GM23338 (cell line): ENCODE measurements at regions not wholly inside any gene's neighbourhood (a gene's known extent, or its start where the extent isn't known, plus 50 kb on each side); places are given as distances from the start of the nearest gene placed in this dataset.

ENCODE experiments used
- ATAC-seq: fragments of 200-7000 bp; cut with Tn5 transposase; 3 replicates; pipeline ENCODE4 v1.9.1; 2020
- DNase-seq: peaks from one replicate; pipeline ENCODE4 v3.0.0-alpha.2; 2015; ENCODE audit warnings: low spot score
- H2AFZ ChIP-seq: fragments of 200-600 bp; sonication (generic); 2 replicates; pipeline ENCODE4 v1.8.0; 2016; ENCODE audit warnings: antibody characterized with exemption, mild to moderate bottlenecking, moderate library complexity
- H3F3A ChIP-seq: fragments of 200-600 bp; sonication (generic); replicated peaks from 2 replicates; pipeline ENCODE4 v1.8.0; 2017; ENCODE audit warnings: antibody characterized with exemption, mixed run types, low read depth
- H3K27ac ChIP-seq: fragments of 200-600 bp; sonication (generic); 2 replicates; pipeline ENCODE4 v1.6.1; 2016; ENCODE audit warnings: low read depth
- H3K27me3 ChIP-seq: fragments of 200-600 bp; sonication (generic); 2 replicates; pipeline ENCODE4 v1.8.0; 2016; ENCODE audit warnings: mild to moderate bottlenecking, mixed run types, moderate library complexity; ENCODE audit not compliant: insufficient read depth
- H3K36me3 ChIP-seq: fragments of 200-600 bp; sonication (generic); 2 replicates; pipeline ENCODE4 v1.8.0; 2016; ENCODE audit warnings: mild to moderate bottlenecking; ENCODE audit not compliant: insufficient read depth
- H3K4me1 ChIP-seq: fragments of 200-600 bp; sonication (generic); 2 replicates; pipeline ENCODE4 v1.8.0; 2016; ENCODE audit warnings: mild to moderate bottlenecking, moderate library complexity; ENCODE audit not compliant: insufficient read depth
- H3K4me2 ChIP-seq: fragments of 200-600 bp; sonication (generic); 2 replicates; pipeline ENCODE4 v1.7.1; 2017; ENCODE audit warnings: mixed run types
- H3K4me3 ChIP-seq: fragments of 200-600 bp; sonication (generic); 2 replicates; pipeline ENCODE4 v1.6.1; 2016; ENCODE audit warnings: mixed run types
- H3K79me2 ChIP-seq: fragments of 200-600 bp; sonication (generic); replicated peaks from 2 replicates; pipeline ENCODE4 v1.8.0; 2017; ENCODE audit warnings: mild to moderate bottlenecking; ENCODE audit not compliant: insufficient read depth
- H3K9me2 ChIP-seq: fragments of 200-600 bp; sonication (generic); 2 replicates; pipeline ENCODE4 v1.8.0; 2017; ENCODE audit not compliant: insufficient read depth
- H4K20me1 ChIP-seq: fragments of 200-600 bp; sonication (generic); replicated peaks from 2 replicates; pipeline ENCODE4 v1.8.0; 2017; ENCODE audit warnings: mild to moderate bottlenecking; ENCODE audit not compliant: insufficient read depth
- H3K27ac Mint-ChIP-seq: 2 replicates; pipeline ENCODE4 v1.8.0; 2020; ENCODE audit warnings: inconsistent platforms, mild to moderate bottlenecking, moderate library complexity, mixed read lengths
- H3K27me3 Mint-ChIP-seq: 3 replicates; pipeline ENCODE4 v1.8.0; 2022; ENCODE audit warnings: low read depth, mild to moderate bottlenecking, moderate library complexity, mixed read lengths, inconsistent platforms; ENCODE audit not compliant: insufficient read depth, poor library complexity
- H3K36me3 Mint-ChIP-seq: 3 replicates; pipeline ENCODE4 v1.8.0; 2021; ENCODE audit warnings: low read depth, mild to moderate bottlenecking, inconsistent platforms, moderate library complexity, mixed read lengths
- H3K4me1 Mint-ChIP-seq: 3 replicates; pipeline ENCODE4 v1.8.0; 2020; ENCODE audit warnings: mild to moderate bottlenecking, inconsistent platforms, mixed read lengths
- H3K4me3 Mint-ChIP-seq: 3 replicates; pipeline ENCODE4 v1.8.0; 2021; ENCODE audit warnings: moderate library complexity, mild to moderate bottlenecking, inconsistent platforms, mixed read lengths
- H3K9me3 Mint-ChIP-seq: 3 replicates; pipeline ENCODE4 v1.8.0; 2020; ENCODE audit warnings: moderate library complexity, mild to moderate bottlenecking, inconsistent platforms, mixed read lengths
- CREB1 ChIP-seq: fragments of 250-450 bp; sonication (Bioruptor Pico); IDR thresholded peaks from 2 replicates; pipeline ENCODE4 v1.5.0; 2020; ENCODE audit warnings: low read depth, mild to moderate bottlenecking, moderate library complexity
- ETS1 ChIP-seq: IDR thresholded peaks from 2 replicates; pipeline ENCODE4 v1.6.1; 2016; ENCODE audit warnings: antibody characterized with exemption
- EZH2 ChIP-seq: fragments of 200-600 bp; sonication (generic); IDR thresholded peaks from one replicate; pipeline ENCODE4 v1.8.0; 2017; ENCODE audit warnings: antibody characterized with exemption, mild to moderate bottlenecking, low read depth; ENCODE audit not compliant: unreplicated experiment
- EZH2phosphoT487 ChIP-seq: fragments of 200-600 bp; sonication (generic); IDR thresholded peaks from one replicate; pipeline ENCODE4 v1.8.1; 2018; ENCODE audit warnings: antibody characterized with exemption; ENCODE audit not compliant: unreplicated experiment
- JUNB ChIP-seq: IDR thresholded peaks from one replicate; pipeline ENCODE4 v1.6.1; 2016; ENCODE audit warnings: antibody characterized with exemption; ENCODE audit not compliant: unreplicated experiment
- NANOG ChIP-seq: IDR thresholded peaks from 2 replicates; pipeline ENCODE4 v1.6.1; 2016; ENCODE audit warnings: antibody characterized with exemption, borderline replicate concordance
- POLR2AphosphoS5 ChIP-seq: IDR thresholded peaks from 2 replicates; pipeline ENCODE4 v1.6.1; 2016; ENCODE audit warnings: antibody characterized with exemption, low read depth
- REST ChIP-seq: IDR thresholded peaks from one replicate; pipeline ENCODE4 v1.6.1; 2018; ENCODE audit warnings: antibody characterized with exemption; ENCODE audit not compliant: unreplicated experiment
- STAT1 ChIP-seq: IDR thresholded peaks from one replicate; pipeline ENCODE4 v1.6.1; 2016; ENCODE audit warnings: antibody characterized with exemption; ENCODE audit not compliant: unreplicated experiment
- ZNF114 ChIP-seq: fragments of 250-450 bp; sonication (Bioruptor Pico); IDR thresholded peaks from 2 replicates; pipeline ENCODE4 v1.5.0; 2020; ENCODE audit warnings: mild to moderate bottlenecking, moderate library complexity
- ZNF331 ChIP-seq: fragments of 250-450 bp; sonication (Bioruptor Pico); IDR thresholded peaks from 2 replicates; pipeline ENCODE4 v1.5.0; 2020; ENCODE audit warnings: low read depth, mild to moderate bottlenecking, moderate library complexity
- ZNF462 ChIP-seq: fragments of 250-450 bp; sonication (Bioruptor Pico); IDR thresholded peaks from 2 replicates; pipeline ENCODE4 v1.5.0; 2020; ENCODE audit warnings: mild to moderate bottlenecking, moderate library complexity
- TF ChIP-seq, protein P1 (sequence below), 2 experiments: fragments of 200-600 bp in 1 of 2; sonication (generic) in 1 of 2; conservative IDR thresholded peaks; 2 replicates each; pipeline versions ENCODE4 v1.5.1 to v1.6.1; 2016 to 2017; ENCODE audit warnings: antibody characterized with exemption in 2 of 2, low read depth in 2 of 2, mild to moderate bottlenecking in 2 of 2, moderate library complexity in 1 of 2

DNA sequence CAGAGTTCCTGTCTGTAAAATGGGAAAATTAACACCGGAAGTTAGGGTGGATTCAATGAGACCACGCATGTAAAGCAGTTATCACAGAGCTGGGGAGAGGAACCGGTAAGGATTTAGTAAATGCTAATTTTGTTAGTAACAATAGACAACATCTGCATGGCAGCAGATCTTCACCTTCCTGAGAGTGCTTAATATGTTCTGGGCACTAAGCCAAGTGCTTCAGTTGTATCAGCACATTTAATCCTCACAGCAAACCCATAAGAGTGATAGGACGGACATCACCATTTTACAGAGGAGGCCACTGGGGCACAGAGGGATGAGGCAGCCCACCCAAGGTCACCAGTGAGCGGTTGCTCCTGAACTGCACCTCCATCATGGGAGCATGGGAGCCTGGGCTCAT, 189.4 kb downstream of the WNT5A start:
- Histone ChIP-seq H3K27me3 (no peaks in the 10 kb centered on the region), H3F3A (no peaks in the 10 kb centered on the region), H3K36me3 (no peaks in the 10 kb centered on the region), H4K20me1 (no peaks in the 10 kb centered on the region), H2AFZ (no peak overlapping the region), H3K9me2 (no peaks in the 10 kb centered on the region; the same call in 1 of the 2 replicates), H3K4me1 (0 out of 2 replicates have a peak, but pooled peaks cover under 1% of the 10 kb centered on the region), H3K27ac (no peak overlapping the region), H3K4me2 (no peak overlapping the region), H3K79me2 (no peaks in the 10 kb centered on the region), H3K4me3 (no peak overlapping the region)
- Mint-ChIP-seq H3K27me3 (no peaks in the 10 kb centered on the region), H3K4me1 (peaks cover 3% of the 10 kb centered on the region), H3K9me3 (no peaks in the 10 kb centered on the region), H3K36me3 (no peaks in the 10 kb centered on the region), H3K4me3 (no peak overlapping the region), H3K27ac (no peak overlapping the region)
- ATAC-seq (no peak), DNase-seq (no peak)
- TF ChIP-seq ZNF114 (no peak), EZH2 (no peak), CREB1 (CRISPR knock-in tag) (no peak), ZNF462 (no peak), REST (no peak), NANOG (no peak), EZH2phosphoT487 (no peak), ZNF331 (no peak), JUNB (no peak), ETS1 (no peak), POLR2AphosphoS5 (no peak), STAT1 (no peak)
- TF ChIP-seq, protein P1, sequence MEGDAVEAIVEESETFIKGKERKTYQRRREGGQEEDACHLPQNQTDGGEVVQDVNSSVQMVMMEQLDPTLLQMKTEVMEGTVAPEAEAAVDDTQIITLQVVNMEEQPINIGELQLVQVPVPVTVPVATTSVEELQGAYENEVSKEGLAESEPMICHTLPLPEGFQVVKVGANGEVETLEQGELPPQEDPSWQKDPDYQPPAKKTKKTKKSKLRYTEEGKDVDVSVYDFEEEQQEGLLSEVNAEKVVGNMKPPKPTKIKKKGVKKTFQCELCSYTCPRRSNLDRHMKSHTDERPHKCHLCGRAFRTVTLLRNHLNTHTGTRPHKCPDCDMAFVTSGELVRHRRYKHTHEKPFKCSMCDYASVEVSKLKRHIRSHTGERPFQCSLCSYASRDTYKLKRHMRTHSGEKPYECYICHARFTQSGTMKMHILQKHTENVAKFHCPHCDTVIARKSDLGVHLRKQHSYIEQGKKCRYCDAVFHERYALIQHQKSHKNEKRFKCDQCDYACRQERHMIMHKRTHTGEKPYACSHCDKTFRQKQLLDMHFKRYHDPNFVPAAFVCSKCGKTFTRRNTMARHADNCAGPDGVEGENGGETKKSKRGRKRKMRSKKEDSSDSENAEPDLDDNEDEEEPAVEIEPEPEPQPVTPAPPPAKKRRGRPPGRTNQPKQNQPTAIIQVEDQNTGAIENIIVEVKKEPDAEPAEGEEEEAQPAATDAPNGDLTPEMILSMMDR (conservative IDR thresholded peaks at IDR 0.05; ENCODE audit: low read depth in 2 of 2): no peak
